ENCODE measurements at regions not wholly inside any gene's neighbourhood (a gene's known extent, or its start where the extent isn't known, plus 50 kb on each side); places are given as distances from the start of the nearest gene placed in this dataset.
"Not testable (repeated sequence)": the region's sequence is repeated elsewhere in the genome, so short reads cannot be mapped to it uniquely, and the experiment has no call there.

DNA sequence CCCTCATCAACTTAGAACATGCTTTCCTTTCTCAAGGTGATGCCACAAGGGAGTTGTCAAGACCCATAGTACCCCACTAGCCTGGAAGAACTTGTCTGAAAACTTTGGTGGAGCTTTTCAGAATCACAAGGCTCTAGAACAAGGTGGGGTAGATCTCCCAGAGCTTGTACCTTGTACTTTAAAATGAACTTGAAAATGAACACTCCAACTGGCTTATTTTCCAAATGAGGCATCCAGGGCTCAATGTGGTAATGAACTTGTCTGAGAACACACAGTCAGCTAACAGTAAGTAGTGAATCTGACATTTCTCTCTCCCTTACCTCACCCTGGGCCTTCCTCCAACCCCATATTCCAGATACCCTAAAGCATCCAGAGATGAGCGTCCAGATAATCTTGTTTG is 81.8 kb upstream of the THBS1 start:
- DNase-seq, result no peak

DNA sequence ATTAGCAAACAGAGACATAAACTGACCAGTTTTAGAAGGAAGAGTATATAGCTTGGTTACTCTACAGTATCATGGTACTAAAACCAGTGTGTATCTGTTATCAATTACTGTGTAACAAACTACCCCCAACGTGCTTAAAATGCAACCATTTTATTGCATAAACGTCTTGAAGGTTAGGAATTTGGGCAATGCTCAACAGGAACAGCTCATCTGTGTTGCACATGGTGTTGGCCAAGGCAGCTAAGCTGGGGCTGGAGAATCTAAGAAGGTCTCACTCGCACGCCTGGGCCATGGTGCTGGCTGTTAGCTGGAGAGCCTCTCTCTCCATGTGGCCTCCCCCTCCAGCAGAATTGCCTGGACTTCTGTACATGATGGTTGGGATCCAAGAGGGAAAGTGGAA is 81.2 kb upstream of the THBS1 start:
- DNase-seq, result no peak

DNA sequence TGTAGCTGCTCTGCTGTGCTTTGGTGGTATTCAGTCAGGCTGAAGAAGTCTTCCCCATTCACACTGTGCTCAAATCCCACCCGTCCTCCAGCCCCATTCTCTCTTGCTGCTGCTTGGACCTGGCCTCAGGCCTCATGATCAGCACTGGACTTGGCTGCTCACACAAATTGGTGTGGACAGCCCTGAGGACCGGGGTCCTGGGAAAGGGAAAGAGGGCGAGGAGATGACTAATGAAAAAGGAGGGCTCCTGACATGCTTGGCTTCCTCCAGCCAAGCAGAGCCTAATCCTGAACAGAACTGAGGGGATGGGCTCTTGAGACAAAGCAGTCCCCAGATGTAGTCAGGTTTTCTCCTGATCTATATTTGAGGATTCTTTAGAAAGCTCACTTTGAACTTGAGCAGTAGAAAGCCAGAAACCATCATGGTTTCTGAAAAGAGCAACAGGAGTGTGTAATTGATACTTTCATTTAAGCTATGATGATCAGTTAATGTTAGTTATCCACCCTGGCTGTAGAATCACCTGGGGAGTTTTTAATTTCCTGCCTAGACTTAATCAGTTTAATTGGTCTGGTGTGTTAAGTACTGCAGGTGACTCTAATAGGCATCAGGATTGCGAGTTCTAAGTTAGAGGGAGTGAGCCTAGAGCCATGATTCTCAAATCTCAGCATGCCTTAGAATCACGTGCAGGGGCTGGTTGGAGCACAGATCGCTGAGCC is 79.4 kb upstream of the THBS1 start:
- DNase-seq, result no peak

DNA sequence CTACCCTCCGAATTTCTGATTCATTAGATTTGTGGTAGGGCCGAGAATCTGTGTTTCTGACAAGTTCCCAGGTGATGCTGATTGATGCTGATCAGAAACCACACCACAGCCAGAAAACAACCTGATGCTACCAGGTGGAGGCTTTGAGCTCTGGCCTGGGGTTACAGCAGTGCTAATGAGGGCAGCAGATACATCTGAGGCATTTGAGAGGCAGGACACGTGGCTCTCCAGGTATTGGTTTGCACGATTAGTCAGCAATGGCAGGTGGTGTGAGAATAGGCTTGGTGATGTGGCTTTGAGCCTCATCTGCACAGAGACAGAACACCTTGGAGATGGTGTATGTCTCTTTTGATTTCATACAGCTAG is 78.8 kb upstream of the THBS1 start:
- no peak for DNase-seq

DNA sequence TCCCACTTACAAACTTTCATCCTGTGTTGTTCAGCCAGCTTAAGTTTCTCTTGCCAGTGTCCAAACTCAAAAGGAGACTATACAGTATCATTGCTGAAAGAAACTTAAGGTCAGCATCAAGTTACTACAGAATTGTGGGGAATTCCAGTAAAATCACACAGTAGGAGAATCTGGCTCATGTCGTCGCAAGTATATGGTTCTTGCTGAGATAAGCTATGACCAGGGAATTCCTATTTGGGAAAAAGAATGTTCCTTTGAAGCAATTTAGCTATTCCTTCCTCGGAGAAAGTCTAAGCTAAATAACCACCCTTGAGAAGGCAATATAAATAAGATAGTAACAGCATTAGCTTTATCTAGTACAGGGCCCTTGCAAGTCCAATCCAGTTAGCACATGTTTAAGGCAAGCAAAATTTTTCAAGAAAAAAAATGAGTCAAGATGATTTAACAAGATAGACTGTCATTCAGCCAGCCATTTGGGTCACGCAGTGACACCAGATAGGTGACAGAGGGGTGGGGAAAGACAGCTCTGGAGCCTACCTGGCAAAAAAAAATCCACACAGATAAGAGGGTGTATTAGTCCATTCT is 78.2 kb upstream of the THBS1 start:
- no peak for DNase-seq

DNA sequence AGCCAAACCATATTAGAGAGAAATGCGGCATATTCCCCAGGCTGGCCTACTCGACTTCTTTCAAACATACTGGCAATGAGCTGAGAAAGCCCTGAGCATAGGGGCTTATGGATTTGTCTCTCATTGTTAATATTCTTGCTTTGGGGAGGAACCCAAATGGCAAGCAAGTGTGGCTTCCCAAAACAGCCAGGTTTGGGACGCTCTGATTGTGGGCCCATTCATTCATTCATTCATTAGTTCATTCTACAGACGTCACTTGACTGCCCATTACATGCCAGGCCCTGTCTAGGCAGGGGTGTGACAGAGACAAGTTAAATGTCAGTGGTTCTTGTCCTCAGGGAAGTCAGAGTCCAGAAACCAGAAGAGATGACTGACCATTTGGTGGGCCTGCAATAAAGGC is 77.4 kb upstream of the THBS1 start:
- no peak for DNase-seq

DNA sequence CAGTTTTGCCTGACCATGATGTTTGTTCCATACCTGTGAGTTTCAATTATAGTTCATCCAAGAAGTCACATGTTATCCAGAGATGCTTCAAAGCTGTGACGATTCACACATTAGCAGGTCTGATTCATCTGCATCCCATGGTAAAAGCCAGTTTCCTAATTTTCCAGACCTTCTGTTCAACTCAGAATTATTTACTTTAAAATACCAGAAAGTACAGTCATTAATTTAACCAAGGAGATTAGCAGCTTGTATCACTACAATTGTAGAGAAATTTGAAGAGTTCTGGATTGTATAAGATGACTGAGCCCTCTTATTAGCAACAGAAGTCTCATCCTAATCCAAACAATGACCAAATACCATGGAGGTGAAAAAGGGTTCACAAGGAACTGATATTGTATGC is 76.1 kb upstream of the THBS1 start:
- no peak for DNase-seq

DNA sequence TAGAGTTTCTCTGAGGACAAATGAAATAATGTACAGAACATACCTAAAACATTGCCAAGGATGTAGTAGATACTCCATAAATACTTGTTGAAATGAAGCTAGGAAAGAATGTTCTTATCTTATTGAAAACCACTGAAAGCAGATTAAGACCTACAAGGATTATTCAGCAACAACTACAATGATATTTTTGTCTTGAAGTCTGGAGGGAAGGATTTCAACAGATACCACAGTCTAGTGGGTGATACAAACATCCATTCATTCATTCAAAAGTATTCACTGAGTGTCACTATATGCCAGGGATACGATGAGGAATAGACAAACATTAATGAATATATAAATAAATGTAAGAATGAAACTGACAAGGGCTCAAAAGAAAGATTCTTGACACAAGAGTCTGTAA is 74.7 kb upstream of the THBS1 start:
- DNase-seq, result no peak

DNA sequence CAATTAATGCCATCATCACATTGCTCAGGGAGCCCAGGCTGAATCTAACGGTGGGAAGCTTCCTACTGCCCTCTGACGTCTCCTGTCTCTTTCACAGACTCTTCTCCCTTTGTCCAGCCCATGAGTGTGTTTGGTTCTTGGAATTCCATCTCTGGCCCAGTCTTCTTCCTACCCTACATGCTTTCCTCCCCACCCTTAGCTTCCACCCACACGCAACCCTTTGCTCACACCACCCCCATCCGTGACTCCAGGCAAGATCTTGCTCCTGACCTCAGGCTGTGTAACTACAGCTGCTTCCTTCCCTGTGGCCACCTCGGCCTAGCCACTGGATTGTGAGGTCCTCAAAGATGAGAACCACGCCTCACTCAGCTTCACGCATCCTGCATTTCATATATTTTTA is 72.3 kb upstream of the THBS1 start:
- no peak for DNase-seq

DNA sequence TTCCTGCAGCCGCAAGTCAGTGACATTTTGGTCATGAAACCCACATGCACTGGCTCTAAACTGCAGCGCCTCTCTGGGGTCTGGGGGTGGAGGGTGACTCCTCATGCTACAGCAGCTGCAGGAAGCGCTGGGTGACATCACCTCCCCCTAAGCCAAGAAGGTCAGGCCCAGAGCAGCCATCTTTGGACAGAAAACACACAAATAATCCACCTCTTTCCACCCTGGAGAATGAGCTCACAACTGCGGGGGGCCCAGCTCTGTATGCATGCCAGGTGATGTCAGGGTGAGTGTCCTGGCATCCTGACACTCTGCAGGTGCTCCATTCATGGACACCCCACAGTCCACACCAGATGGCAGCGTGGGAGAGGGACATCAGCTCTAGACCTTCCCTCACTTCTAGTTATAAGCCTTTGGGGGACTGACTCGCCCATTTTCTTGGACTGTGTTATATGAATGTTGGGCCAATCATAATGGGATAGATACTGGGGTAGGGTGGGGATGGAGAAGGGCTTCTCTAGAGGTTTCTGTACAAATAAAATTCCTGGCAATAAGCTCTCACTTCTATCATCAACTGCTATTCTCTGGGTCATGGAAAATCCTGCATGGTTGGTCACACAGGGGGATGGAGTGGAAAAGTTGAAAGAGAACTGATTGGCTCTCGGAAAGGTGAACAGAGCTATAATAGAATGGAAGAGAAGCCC is 70.7 kb upstream of the THBS1 start:
- no peak for DNase-seq

DNA sequence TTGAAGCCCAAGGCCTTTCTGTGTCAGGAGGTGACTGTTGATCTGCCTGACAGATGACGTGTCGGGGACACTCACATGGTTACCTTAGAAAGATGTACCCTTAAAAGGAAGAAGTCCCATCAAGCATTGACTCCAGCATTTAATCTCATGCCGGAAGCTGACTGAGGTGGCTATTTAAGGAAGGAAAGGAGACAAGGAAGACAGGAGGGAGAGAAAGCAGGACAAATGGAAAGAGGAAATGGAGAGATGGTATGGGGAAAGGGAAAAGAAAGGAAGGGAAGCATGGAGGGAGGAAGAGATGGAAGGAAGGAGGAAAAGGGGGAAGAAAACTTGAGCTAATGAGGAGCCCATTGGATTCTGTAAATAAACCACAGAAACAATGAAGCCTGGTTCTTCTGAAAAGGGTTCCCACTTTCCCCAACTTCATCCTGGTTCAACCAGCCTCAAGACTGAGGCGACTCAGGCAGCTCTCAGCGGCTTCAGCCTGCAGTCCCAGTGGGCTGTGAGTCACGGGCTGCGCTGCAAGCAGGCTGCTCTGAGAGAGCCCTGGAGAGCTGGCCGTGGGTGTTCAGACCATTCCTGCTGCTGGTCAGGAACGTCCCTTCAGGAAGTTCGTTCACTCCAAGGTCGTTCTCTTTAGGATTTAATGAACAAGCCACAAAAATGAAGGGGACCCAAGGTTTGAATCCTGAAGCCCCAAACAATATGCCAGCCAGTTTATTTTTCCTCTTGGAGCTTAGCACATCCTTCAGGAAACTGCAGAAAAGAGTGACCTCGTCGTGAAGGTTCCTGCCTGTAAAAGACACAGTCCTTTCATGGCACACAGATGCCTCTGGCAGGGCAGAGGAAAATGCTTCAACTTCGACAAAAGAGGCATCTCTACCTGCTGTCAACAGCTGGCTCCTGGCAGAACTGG is 69.6 kb upstream of the THBS1 start:
- DNase-seq, result no peak

DNA sequence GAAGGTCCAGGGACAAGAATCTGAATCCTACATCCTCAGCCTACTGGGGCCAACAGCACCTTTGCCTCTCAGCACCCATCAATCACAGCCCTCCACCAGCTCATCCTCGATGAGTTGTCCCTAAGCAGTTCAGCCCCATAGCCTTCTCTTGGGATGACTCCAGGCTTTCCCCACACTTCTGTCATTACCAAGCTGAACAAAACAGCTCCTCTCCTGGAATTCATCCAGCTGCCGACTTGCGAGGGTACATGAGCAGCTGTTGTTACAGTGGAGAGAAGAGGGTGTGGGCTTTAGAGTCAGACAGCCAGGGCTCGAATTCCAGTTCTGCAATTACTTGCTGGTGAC is 69.0 kb upstream of the THBS1 start:
- DNase-seq, result no peak

DNA sequence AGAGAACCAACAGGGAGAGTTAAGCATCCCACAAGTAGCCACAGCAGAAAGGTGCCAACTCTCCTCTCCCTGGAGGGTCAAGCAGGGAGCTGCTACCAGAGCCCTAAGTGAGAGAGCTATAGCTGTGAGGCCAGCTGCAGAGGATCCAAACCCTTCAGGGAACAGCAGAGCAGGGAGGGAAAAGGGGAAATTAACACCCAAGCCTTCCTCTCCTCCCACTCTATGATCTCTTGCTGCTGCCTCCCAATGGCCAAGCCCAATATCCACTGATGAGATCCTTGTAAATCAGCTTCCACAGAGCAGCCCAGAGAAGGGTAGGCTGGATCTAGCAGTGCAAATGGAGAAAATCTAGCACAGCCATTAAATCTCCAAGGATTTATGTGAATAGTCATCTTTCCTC is 68.2 kb upstream of the THBS1 start:
- no peak for DNase-seq

DNA sequence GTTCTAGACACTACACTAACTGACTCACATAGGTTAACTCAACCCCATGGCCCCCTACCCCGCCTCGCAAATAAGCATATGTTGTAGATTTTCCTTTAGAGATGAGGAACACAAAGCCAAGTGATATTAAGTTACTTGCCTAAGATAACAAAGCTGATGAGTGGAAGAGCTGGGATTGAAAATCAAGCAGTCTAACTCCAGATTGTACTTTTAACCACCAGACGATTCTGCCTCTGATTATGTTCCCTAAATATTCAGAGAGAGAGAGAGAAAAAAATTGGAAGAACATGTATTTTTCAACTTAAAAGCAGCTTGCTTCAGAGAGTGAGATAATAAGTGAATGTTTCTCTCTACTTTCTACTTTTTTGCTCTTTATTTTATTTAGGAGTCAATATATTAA is 66.9 kb upstream of the THBS1 start:
- DNase-seq, result no peak

DNA sequence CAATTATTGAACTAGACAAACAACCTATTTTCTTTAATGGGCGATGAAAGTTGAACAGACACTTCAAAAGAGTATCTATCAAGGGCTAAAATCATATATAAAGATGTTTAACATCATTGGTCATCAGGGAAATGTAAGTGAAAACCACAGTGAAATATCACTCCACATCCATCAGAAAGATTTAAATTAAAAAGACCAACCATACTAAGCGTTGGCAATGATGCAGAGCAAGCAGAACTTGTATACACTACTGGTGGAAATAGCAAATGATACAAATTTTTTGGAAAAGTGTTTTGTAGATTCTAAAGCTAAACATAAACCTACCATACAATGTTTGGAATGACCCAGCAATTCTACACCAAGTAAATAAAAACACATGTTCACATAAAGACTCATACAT is 65.9 kb upstream of the THBS1 start:
- no peak for DNase-seq

DNA sequence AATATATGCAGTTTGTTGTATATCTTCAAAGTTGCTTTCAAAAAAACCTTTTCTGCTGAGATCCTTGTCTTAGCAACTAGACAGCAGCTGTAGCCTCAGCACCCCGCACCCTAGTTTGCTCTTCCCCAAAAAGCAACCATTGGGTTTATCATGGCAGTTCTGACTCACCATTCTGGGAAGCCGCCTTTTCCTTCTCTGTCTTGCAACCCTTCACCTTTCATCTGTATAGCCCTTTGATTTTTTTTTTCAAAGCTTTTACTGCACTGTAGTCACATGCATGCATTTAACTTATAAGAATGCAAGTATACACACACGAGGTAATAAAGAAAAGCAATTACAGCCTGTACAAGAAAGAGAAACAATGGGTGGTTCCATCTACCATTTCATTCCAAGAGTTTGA is 65.1 kb upstream of the THBS1 start:
- no peak for DNase-seq

DNA sequence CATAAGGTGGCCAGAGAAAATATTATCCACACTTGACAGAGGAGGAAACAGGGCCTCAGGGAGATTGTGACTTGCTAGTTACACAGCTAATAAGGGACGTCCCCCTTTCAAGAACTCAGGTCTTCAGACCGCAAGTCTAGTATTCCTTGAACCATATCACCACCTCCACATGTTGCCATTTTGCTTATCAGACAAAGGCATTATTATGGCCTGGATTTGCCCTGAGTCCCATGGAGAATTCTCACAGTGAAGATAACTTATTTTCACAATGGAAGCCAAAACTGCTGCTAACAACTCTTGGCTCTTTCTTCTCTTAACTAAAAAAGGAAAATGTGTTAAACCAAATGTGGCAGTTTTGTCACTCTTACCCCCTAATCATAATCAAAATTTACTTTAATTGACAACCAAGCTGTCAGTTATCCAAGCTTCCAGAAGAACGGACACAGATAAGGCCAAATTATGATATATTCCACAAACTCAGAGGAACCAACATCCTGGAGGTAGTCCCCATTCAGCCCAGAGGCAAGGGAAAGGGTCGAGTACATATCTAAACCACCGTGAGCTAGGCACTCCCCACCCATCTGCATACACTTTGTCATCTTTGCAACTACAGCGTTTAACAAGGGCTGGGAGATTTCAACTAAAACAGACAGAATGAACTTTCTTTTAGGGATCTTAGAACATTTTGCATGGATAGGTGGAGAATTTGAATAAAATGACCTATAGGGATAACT is 63.6 kb upstream of the THBS1 start:
- no peak for DNase-seq

DNA sequence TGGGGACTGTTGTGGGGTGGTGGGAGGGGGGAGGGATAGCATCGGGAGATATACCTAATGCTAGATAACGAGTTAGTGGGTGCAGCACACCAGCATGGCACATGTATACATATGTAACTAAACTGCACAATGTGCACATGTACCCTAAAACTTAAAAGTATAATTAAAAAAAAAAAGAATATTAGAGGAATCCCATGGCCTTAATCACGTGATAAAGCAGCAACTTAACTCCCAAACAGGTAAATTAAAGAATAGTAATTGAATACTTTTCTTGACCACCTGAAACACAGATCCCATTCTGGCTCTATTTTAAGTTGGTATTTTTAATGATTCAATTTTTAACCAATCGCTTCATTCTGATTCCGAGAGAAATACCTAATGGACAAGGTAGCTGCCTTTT is 56.9 kb upstream of the THBS1 start:
- DNase-seq, result not testable (repeated sequence)

DNA sequence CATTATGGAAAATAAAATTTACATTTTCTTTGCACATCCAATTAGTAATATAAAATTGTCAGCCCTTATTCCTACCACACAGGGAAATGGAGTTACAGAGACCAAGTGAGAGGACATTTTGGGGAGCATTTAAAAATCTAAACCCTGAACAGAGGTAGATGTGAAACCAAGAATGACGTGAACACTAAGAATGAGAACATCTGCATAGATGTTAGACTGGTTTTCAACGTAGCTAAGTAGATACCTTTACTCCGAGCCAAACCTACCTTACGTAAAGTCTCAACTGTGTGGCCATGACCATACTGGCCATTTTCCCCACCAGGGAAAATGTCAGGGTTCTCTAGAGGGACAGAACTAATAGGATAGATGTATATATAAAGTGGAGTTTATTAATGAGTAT is 51.4 kb upstream of the THBS1 start:
- no peak for DNase-seq

DNA sequence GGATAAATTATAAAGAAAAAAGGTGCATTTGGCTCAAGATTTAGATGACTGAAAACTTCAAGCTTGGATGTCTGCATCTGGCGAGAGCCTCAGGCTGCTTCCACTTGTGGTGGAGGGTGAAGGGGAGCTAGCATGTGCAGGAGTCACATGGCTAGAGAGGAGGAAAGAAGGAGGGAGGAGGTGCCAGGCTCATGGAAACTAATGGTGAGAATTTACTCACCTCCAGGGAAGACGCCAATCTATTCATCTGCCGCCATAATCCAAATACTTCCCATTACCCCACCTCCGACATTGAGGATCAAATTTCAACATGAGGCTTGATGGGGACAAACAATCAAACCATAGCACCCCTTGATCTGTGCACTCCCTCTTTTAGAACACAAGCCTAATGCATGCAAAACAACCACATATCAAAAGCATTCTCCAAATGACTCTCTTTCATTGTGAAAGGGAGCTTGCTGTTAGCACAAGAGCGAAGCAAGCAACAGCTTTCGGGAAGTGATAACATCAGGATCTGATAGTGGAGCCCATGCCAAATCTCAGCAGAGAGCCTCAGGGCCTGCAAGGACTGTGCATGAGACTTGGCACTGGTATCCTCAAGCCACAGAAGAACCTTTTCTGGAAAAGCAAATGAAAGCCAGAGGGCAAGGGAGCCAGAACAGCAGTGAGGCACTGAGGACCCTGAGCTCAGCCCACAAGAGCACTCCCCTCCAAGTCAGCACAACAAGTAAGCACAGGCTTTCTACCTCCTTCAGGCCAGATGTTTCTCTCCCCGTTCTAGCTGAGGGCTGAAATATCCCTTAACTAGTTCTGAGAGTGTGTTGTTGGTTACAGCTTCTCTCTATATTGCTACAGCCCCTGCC is 50.2 kb upstream of the THBS1 start:
- DNase-seq, result no peak

Measured in NCI-H82 (cell line).